Heart left ventricle (tissue), 13 donors: ENCODE measurements at regions not wholly inside any gene's neighbourhood (a gene's known extent, or its start where the extent isn't known, plus 50 kb on each side); places are given as distances from the start of the nearest gene placed in this dataset.

Source experiments
- CTCF ChIP-seq, 12 donors: fragments of 200-600 bp; sonication (generic) in 4 of 12; IDR thresholded peaks; one replicate each; pipeline versions ENCODE4 v1.5.0 to v1.8.0; 2018 to 2022; ENCODE audit warnings: antibody characterized with exemption in 12 of 12, mild to moderate bottlenecking in 5 of 12
- POLR2A ChIP-seq, 2 donors: fragments of 450-650 bp; IDR thresholded peaks; one replicate each; pipeline ENCODE4 v1.6.1; 2017; ENCODE audit warnings: antibody characterized with exemption in 2 of 2, mild to moderate bottlenecking in 2 of 2, moderate library complexity in 2 of 2
- donor health status: ischemic (EF 13 %, LVEDD 7.1; RV severe dilation, severe dysfunction).
- donor health status: DM: no; HTN: yes; CAD: no.
- donor health status: DM: no; HTN: no; CAD: no.
- donor health status: ischemic (EF 25% LVEDD 6.9; RV normal size, moderate dysfunction).
- donor health status: ischemic (EF 25% LVEDD 5.7; RV mildly dilated, moderate dysfunction).
- donor health status: ischemic (EF 35%, LVEDD 5.7; RV mildly dilated, moderate dysfunction).
- donor health status: nonischemic (EF 11% LVEDD 7.7; RV severe dilation, severe dysfunction).
- donor health status: DM: yes; HTN: yes; CAD: no.
- donor health status: PGD.
- donor health status: ischemic (EF 29% LVEDD 5.4; RV normal size, mild dysfunction).
- donor health status: nonischemic (EF 23%, LVEDD 6.1; RV moderate dilation, normal function).

DNA sequence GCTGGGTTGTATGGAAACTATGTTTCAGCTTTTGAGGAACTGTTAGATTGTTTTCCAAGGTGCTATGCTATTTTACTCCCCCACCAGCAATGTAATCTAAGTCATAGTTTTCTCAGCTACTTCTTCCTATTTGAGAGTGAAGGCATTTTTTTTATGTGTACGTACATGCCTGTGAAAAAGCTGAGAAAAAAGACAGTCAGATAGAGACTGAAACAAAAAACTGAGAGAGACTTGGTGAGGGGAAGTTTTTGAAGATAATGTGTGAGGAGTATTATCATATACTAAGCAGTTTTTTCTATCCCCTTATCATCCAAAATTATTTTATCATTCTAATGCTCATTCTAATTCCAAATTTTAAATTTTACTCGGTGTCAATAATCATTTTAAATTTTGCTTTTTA lies 780.0 kb downstream of the BCKDHB start:
- TF ChIP-seq CTCF (IDR thresholded peaks at IDR 0.05) (no peak), POLR2A (IDR thresholded peaks at IDR 0.05) (no peak)
